SK-N-SH (cell line): ENCODE measurements at regions not wholly inside any gene's neighbourhood (a gene's known extent, or its start where the extent isn't known, plus 50 kb on each side); places are given as distances from the start of the nearest gene placed in this dataset.

Experiments
- CTCF ChIA-PET: fragments of 300-600, 350-600 bp; formaldehyde crosslinking; extraction: SDS; loops from one replicate; lab custom pipeline; 2021; lab: Yijun Ruan, JAX
- POLR2A ChIA-PET: fragments of 350-600 bp; sonication (Branson Sonifier 250); formaldehyde crosslinking; extraction: SDS; loops from one replicate; lab custom pipeline; 2020; ENCODE audit warnings: antibody characterized with exemption, inconsistent platforms; lab: Yijun Ruan, JAX
- DNase-seq: peaks from one replicate; pipeline ENCODE4 v3.0.0; 2012
- H2AFZ ChIP-seq: fragments of 200-600 bp; sonication (generic); 2 replicates; pipeline ENCODE4 v1.8.1; 2016; ENCODE audit warnings: antibody characterized with exemption, mild to moderate bottlenecking, low read depth
- H3F3A ChIP-seq: fragments of 200-600 bp; sonication (generic); replicated peaks from 2 replicates; pipeline ENCODE3; 2016; ENCODE audit warnings: antibody characterized with exemption, mild to moderate bottlenecking; ENCODE audit not compliant: insufficient read depth
- H3K27ac ChIP-seq, 2 experiments: fragments of 200-500 bp in 1 of 2; fragments of 200-600 bp in 1 of 2; sonication (Bioruptor generic) in 1 of 2; sonication (generic), shearing (Covaris generic) in 1 of 2; 2 replicates each; pipeline versions ENCODE4 v1.5.1 to v1.6.1; 2014 to 2016; ENCODE audit warnings: low read depth in 2 of 2, inconsistent platforms in 1 of 2, low read length in 1 of 2, mild to moderate bottlenecking in 1 of 2, mixed read lengths in 1 of 2
- H3K27me3 ChIP-seq: fragments of 200-600 bp; sonication (generic), shearing (Covaris generic); 2 replicates; pipeline ENCODE4 v1.6.1; 2016; ENCODE audit warnings: mixed run types; ENCODE audit not compliant: insufficient read depth
- H3K36me3 ChIP-seq, 2 experiments: fragments of 200-500 bp in 1 of 2; fragments of 200-600 bp in 1 of 2; sonication (Bioruptor generic) in 1 of 2; sonication (generic) in 1 of 2; replicated peaks in 1 of 2; 2 replicates each; pipeline versions ENCODE3 to v1.5.1; 2014 to 2016; ENCODE audit warnings: low read length in 1 of 2, mild to moderate bottlenecking in 1 of 2; ENCODE audit not compliant: insufficient read depth in 2 of 2, control insufficient read depth in 1 of 2
- H3K4me1 ChIP-seq, 2 experiments: fragments of 200-500 bp in 1 of 2; fragments of 200-600 bp in 1 of 2; sonication (Bioruptor generic) in 1 of 2; sonication (generic), shearing (Covaris generic) in 1 of 2; 2 replicates each; pipeline versions ENCODE4 v1.5.1 to v1.6.1; 2014 to 2016; ENCODE audit warnings: low read depth in 1 of 2, low read length in 1 of 2, mixed run types in 1 of 2; ENCODE audit not compliant: insufficient read depth in 2 of 2, control insufficient read depth in 1 of 2
- H3K4me2 ChIP-seq: fragments of 200-600 bp; sonication (generic), shearing (Covaris generic); 2 replicates; pipeline ENCODE4 v1.6.1; 2017; ENCODE audit warnings: mixed run types
- H3K4me3 ChIP-seq, 2 experiments: fragments of 200-500 bp in 1 of 2; fragments of 200-600 bp in 1 of 2; sonication (Bioruptor generic) in 1 of 2; sonication (generic), shearing (Covaris generic) in 1 of 2; 2 replicates each; pipeline versions ENCODE4 v1.5.1 to v1.8.1; 2014 to 2016; ENCODE audit warnings: low read depth in 2 of 2, inconsistent platforms in 1 of 2, low read length in 1 of 2, mild to moderate bottlenecking in 1 of 2, mixed read lengths in 1 of 2, moderate library complexity in 1 of 2
- H3K79me2 ChIP-seq: fragments of 200-600 bp; sonication (generic); 2 replicates; pipeline ENCODE4 v1.8.1; 2017; ENCODE audit warnings: mild to moderate bottlenecking; ENCODE audit not compliant: insufficient read depth
- H3K9ac ChIP-seq: fragments of 200-600 bp; sonication (generic); 2 replicates; pipeline ENCODE4 v1.6.1; 2017; ENCODE audit warnings: mixed run types
- H3K9me2 ChIP-seq: fragments of 200-600 bp; sonication (generic); 2 replicates; pipeline ENCODE4 v1.6.1; 2017; ENCODE audit warnings: mixed run types
- H3K9me3 ChIP-seq: fragments of 200-600 bp; sonication (generic); 2 replicates; pipeline ENCODE4 v1.6.1; 2017; ENCODE audit warnings: mixed run types, mild to moderate bottlenecking, moderate library complexity
- H4K20me1 ChIP-seq: fragments of 200-600 bp; sonication (generic); 2 replicates; pipeline ENCODE4 v1.6.1; 2017; ENCODE audit warnings: mild to moderate bottlenecking, mixed run types; ENCODE audit not compliant: insufficient read depth
- ELF1 ChIP-seq: IDR thresholded peaks from 2 replicates; pipeline ENCODE4 v1.4.0; 2012
- EP300 ChIP-seq, 2 experiments: IDR thresholded peaks; 2 replicates each; pipeline versions ENCODE4 v1.4.0 to v1.6.1; 2012; ENCODE audit warnings: borderline replicate concordance in 1 of 2, low read depth in 1 of 2, low read length in 1 of 2
- EZH2phosphoT487 ChIP-seq: fragments of 200-600 bp; sonication (generic); IDR thresholded peaks from 2 replicates; pipeline ENCODE4 v1.6.1; 2017; ENCODE audit warnings: low read depth, mixed run types, mild to moderate bottlenecking, antibody characterized with exemption, moderate library complexity, borderline replicate concordance
- FOSL2 ChIP-seq: IDR thresholded peaks from 2 replicates; pipeline ENCODE4 v1.4.0; 2012; ENCODE audit warnings: low read depth, mild to moderate bottlenecking, moderate library complexity, borderline replicate concordance
- GABPA ChIP-seq: IDR thresholded peaks from 2 replicates; pipeline ENCODE4 v1.4.0; 2012; ENCODE audit warnings: low read depth, mild to moderate bottlenecking
- GATA2 ChIP-seq: sonication (generic); formaldehyde crosslinking; IDR thresholded peaks from 2 replicates; pipeline ENCODE4 v1.5.0; 2020; ENCODE audit warnings: mild to moderate bottlenecking, missing genetic modification reagents
- JUND ChIP-seq: IDR thresholded peaks from 2 replicates; pipeline ENCODE4 v1.4.0; 2012
- MEF2A ChIP-seq: IDR thresholded peaks from 2 replicates; pipeline ENCODE4 v1.4.0; 2012; ENCODE audit warnings: low read depth, borderline replicate concordance
- NFIC ChIP-seq: IDR thresholded peaks from 2 replicates; pipeline ENCODE4 v1.4.0; 2012; ENCODE audit warnings: borderline replicate concordance
- NRF1 ChIP-seq: IDR thresholded peaks from 2 replicates; pipeline ENCODE4 v1.6.1; 2012; ENCODE audit warnings: low read depth, mild to moderate bottlenecking, low read length
- POLR2AphosphoS5 ChIP-seq: IDR thresholded peaks from 2 replicates; pipeline ENCODE4 v1.6.1; 2012; ENCODE audit warnings: low read depth, low read length
- RCOR1 ChIP-seq: fragments of 150-350 bp; IDR thresholded peaks from 2 replicates; pipeline ENCODE4 v1.6.1; 2017; ENCODE audit warnings: antibody characterized with exemption, low read length
- SIN3A ChIP-seq: IDR thresholded peaks from 2 replicates; pipeline ENCODE4 v1.6.1; 2012; ENCODE audit warnings: low read depth, mild to moderate bottlenecking, low read length, moderate library complexity, borderline replicate concordance
- TAF1 ChIP-seq: IDR thresholded peaks from 2 replicates; pipeline ENCODE4 v1.6.1; 2012; ENCODE audit warnings: low read depth, mild to moderate bottlenecking, low read length, moderate library complexity, borderline replicate concordance
- TEAD4 ChIP-seq: IDR thresholded peaks from 2 replicates; pipeline ENCODE4 v1.4.0; 2012; ENCODE audit warnings: mild to moderate bottlenecking, borderline replicate concordance; ENCODE audit not compliant: insufficient read depth
- WGBS: methylation state at CpG from one replicate; pipeline ENCODE4 v1.1.6; 2017; ENCODE audit warnings: low lambda C conversion rate; 5-methylcytosine and 5-hydroxymethylcytosine counted together
- TF ChIP-seq, protein P1 (sequence below): IDR thresholded peaks from 2 replicates; pipeline ENCODE4 v1.4.0; 2012; ENCODE audit warnings: low read depth, borderline replicate concordance

DNA sequence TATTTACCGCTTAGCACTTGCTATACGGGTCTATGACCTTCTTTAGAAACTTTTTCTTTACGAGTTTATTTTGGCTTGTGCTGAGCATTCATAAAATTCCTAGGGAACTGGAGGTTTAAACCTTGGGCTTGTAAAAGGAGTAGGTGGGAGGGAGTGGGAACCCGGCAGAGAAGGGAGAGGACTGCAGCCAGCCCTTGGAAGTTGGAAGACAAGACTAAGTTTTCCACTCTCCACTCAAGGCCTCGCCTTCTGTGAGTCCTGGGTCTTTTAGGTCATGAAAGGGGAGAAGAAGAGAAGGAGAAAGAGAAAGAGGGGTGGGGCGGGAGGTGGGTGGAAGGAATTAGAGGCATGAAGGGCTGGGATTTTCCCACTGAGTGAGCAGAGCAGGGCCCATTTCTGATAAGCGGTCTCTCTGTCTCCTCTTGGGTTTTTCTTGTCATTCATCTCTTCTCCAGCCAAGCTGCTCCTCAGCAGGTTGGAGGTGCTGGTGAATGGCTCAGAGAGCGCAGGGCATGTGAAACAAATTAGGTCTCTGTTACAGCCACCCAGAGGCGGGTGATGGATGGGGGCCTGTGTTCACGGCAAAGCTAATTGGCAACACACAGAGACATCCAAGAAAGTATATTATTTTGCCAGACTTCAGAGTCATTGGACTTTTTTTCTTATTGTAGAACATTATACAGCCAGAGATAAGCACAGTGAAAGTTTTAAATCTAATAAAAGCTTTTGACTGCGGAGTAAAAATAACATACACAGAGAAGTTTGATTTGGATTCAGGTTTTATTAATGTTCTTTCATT is 247.3 kb downstream of the FOXD2 start:
- peak overlapping the region in 1 of 2 experiments; percentile 32; a peak in 1 of 4 replicates for H3K27ac ChIP-seq
- peak; percentile 74 for DNase-seq
- ChIA-PET CTCF (interaction anchor here (0.9 to 4.1 kb wide), 8 partner anchors 10 to 253 kb away, joined by 3 to 23 read pairs (median 5); partner anchors contain the start of gene FOXD2), POLR2A (no interaction called here)
- H4K20me1 ChIP-seq, result no peaks in the 10 kb centered on the region
- H3K9me3 ChIP-seq, result no peaks in the 10 kb centered on the region
- H3K4me3 ChIP-seq, result no peak overlapping the region
- H2AFZ ChIP-seq, result no peak overlapping the region
- no peak overlapping the region for H3K4me2 ChIP-seq
- no peaks in the 10 kb centered on the region for H3K79me2 ChIP-seq
- H3K9me2 ChIP-seq, result no peaks in the 10 kb centered on the region
- peaks cover 5% of the 10 kb centered on the region; the same call in 1 of the 2 replicates for H3K27me3 ChIP-seq
- no peaks in the 10 kb centered on the region for H3F3A ChIP-seq
- H3K9ac ChIP-seq, result no peak overlapping the region
- H3K4me1 ChIP-seq, result peaks cover 0 to 19% of the 10 kb centered on the region in 2 experiments; a peak in 2 of 4 replicates
- H3K36me3 ChIP-seq, result no peaks in the 10 kb centered on the region
- WGBS, result 43% methylated on average over 11 of the region's 11 CpGs
- TF ChIP-seq RCOR1, result peak; percentile 25; the same call in 1 of the 2 replicates
- peak in 1 of 2 experiments; percentile 39; a peak in 1 of 4 replicates for TF ChIP-seq EP300 (IDR thresholded peaks at IDR 0.05; ENCODE audit: borderline replicate concordance in 1 of 2, low read depth in 1 of 2, low read length in 1 of 2)
- no peak for TF ChIP-seq NRF1
- no peak for TF ChIP-seq POLR2AphosphoS5

DNA sequence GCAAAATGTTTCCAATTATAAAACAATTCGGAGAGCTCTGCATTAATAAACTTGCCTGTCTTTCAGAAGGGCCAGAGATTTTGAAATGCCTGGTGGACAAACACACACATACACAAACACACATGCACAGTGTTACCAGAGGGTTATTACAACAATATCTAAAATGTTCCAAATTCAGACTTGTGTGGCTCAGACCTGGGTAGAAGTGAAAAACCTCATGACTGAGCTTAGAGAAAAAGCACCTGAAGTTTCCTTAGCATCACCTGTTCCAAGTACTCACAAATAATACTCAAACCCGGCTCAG is 247.9 kb downstream of the FOXD2 start:
- Histone ChIP-seq H3F3A (no peaks in the 10 kb centered on the region), H3K79me2 (no peaks in the 10 kb centered on the region), H3K36me3 (no peaks in the 10 kb centered on the region), H3K27me3 (peaks cover 5% of the 10 kb centered on the region; the same call in 1 of the 2 replicates), H3K9me2 (no peaks in the 10 kb centered on the region), H3K4me3 (no peak overlapping the region), H3K4me2 (no peak overlapping the region), H3K27ac (peak overlapping the region in 1 of 2 experiments; percentile 32; a peak in 1 of 4 replicates), H3K4me1 (peaks cover 0 to 19% of the 10 kb centered on the region in 2 experiments; a peak in 2 of 4 replicates), H3K9me3 (no peaks in the 10 kb centered on the region), H2AFZ (no peak overlapping the region), H4K20me1 (no peaks in the 10 kb centered on the region), H3K9ac (no peak overlapping the region)
- no peak for DNase-seq
- 41% methylated on average over 2 of the region's 2 CpGs for WGBS
- CTCF ChIA-PET, result interaction anchor here (0.9 to 4.1 kb wide), 7 partner anchors 9 to 253 kb away, joined by 3 to 23 read pairs (median 6); partner anchors contain the start of gene FOXD2
- TF ChIP-seq FOSL2 (no peak), NFIC (no peak), TAF1 (no peak), GABPA (no peak), JUND (no peak), GATA2 (no peak), ELF1 (no peak), TEAD4 (no peak), SIN3A (no peak), EZH2phosphoT487 (no peak), MEF2A (no peak)
- TF ChIP-seq, protein P1, sequence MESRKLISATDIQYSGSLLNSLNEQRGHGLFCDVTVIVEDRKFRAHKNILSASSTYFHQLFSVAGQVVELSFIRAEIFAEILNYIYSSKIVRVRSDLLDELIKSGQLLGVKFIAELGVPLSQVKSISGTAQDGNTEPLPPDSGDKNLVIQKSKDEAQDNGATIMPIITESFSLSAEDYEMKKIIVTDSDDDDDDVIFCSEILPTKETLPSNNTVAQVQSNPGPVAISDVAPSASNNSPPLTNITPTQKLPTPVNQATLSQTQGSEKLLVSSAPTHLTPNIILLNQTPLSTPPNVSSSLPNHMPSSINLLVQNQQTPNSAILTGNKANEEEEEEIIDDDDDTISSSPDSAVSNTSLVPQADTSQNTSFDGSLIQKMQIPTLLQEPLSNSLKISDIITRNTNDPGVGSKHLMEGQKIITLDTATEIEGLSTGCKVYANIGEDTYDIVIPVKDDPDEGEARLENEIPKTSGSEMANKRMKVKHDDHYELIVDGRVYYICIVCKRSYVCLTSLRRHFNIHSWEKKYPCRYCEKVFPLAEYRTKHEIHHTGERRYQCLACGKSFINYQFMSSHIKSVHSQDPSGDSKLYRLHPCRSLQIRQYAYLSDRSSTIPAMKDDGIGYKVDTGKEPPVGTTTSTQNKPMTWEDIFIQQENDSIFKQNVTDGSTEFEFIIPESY, result no peak
- POLR2A ChIA-PET, result no interaction called here
